SK-N-MC (cell line): ENCODE measurements at regions not wholly inside any gene's neighbourhood (a gene's known extent, or its start where the extent isn't known, plus 50 kb on each side); places are given as distances from the start of the nearest gene placed in this dataset.

Experiments
- EZH2 ChIP-seq: fragments of 200-600 bp; sonication (generic); IDR thresholded peaks from one replicate; pipeline ENCODE4 v1.6.1; 2017; ENCODE audit warnings: antibody characterized with exemption
- FOXP2 ChIP-seq: optimal IDR thresholded peaks from 2 replicates; pipeline ENCODE3; 2011; ENCODE audit warnings: mild to moderate bottlenecking, moderate library complexity; ENCODE audit not compliant: insufficient read depth; ENCODE audit errors: extremely low read length, control extremely low read depth
- POLR2AphosphoS5 ChIP-seq: IDR thresholded peaks from 2 replicates; pipeline ENCODE4 v1.6.1; 2012; ENCODE audit warnings: mild to moderate bottlenecking, low read depth, low read length, borderline replicate concordance

DNA sequence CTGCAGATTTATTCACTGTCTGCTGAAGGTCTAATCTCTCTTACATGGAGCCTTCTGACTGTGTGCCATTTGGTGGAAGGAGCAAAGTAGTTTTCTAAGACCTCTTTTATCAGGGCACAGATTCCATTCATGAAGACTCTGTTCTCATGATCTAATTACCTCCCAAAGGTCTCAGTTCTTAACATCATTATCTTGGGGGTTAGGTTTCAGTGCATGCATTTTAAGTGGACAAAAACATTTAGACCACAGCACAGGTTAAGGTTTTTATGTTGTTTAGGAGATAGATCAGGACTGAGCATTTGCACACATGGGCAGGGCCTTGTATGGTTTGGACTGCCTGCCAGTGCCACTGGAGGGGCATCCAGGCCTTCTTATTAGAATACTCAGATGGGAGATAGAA lies 746.1 kb downstream of the C12orf50 start:
- no peak for TF ChIP-seq POLR2AphosphoS5
- no peak for TF ChIP-seq EZH2
- TF ChIP-seq FOXP2 = no peak
